ENCODE measurements at regions not wholly inside any gene's neighbourhood (a gene's known extent, or its start where the extent isn't known, plus 50 kb on each side); places are given as distances from the start of the nearest gene placed in this dataset.

DNA sequence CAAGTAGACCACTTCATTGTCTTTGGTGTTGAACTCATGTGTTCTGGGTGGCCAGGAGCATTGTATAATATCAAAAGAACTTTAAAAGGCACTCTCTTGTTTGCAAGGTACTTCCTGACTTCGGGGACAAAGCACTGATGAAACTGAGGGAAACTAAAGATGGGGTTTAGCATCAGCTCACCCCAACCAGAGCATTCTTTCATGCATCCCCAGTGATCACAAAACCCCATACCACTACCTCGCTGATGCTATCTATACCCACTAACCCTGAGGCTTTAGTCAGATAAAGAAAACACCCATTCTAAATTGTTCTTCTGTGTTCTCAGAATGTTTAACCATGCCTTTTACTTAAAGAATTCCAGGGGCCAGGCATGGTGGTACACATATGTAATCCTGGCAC lies 94.5 kb upstream of the DOCK9 start:
- Histone ChIP-seq H3K27me3 (ENCODE audit: control insufficient read depth in 1 of 2, insufficient read depth in 2 of 2, low read length in 2 of 2) (no peaks in the 10 kb centered on the region), H4K20me1 (ENCODE audit: insufficient read depth, low read length) (no peaks in the 10 kb centered on the region), H3K4me2 (ENCODE audit: low read depth, low read length) (no peak overlapping the region), H3K9ac (ENCODE audit: insufficient read depth, low read depth, low read length) (no peak overlapping the region), H2AFZ (ENCODE audit: low read length) (no peak overlapping the region), H3K36me3 (replicated peaks in 1 of 2; ENCODE audit: control insufficient read depth in 1 of 2, insufficient read depth in 2 of 2, low read length in 2 of 2) (no peaks in the 10 kb centered on the region), H3K4me1 (ENCODE audit: insufficient read depth, low read length) (no peaks in the 10 kb centered on the region), H3K9me3 (ENCODE audit: low read length) (no peaks in the 10 kb centered on the region), H3K4me3 (replicated peaks in 1 of 3; ENCODE audit: insufficient read depth in 1 of 3, low read depth in 2 of 3, low read length in 3 of 3) (no peak overlapping the region), H3K79me2 (ENCODE audit: insufficient read depth, low read length) (no peaks in the 10 kb centered on the region), H3K27ac (ENCODE audit: extremely low read length, insufficient read depth, low read length) (no peak overlapping the region)
- no TSS peak for BruUV-seq (replicated peaks)
- FAIRE-seq (no peak), DNase-seq (ENCODE audit: low spot score) (no peak), ATAC-seq (no peak)
- POLR2A ChIA-PET, result no interaction called here
- intact Hi-C loops (cut with micrococcal nuclease; ENCODE audit: unreplicated experiment), result no loop called here
- in situ Hi-C loops (cut with HindIII; ENCODE audit: extremely low pct_ligation_motif_present, low pct_unique_long_range_greater_than_20kb), result no loop called here
- CTCF ChIA-PET (ENCODE audit: low intra/inter-chr PET ratio, low total read pairs), result no interaction called here
- TF ChIP-seq, protein P1, sequence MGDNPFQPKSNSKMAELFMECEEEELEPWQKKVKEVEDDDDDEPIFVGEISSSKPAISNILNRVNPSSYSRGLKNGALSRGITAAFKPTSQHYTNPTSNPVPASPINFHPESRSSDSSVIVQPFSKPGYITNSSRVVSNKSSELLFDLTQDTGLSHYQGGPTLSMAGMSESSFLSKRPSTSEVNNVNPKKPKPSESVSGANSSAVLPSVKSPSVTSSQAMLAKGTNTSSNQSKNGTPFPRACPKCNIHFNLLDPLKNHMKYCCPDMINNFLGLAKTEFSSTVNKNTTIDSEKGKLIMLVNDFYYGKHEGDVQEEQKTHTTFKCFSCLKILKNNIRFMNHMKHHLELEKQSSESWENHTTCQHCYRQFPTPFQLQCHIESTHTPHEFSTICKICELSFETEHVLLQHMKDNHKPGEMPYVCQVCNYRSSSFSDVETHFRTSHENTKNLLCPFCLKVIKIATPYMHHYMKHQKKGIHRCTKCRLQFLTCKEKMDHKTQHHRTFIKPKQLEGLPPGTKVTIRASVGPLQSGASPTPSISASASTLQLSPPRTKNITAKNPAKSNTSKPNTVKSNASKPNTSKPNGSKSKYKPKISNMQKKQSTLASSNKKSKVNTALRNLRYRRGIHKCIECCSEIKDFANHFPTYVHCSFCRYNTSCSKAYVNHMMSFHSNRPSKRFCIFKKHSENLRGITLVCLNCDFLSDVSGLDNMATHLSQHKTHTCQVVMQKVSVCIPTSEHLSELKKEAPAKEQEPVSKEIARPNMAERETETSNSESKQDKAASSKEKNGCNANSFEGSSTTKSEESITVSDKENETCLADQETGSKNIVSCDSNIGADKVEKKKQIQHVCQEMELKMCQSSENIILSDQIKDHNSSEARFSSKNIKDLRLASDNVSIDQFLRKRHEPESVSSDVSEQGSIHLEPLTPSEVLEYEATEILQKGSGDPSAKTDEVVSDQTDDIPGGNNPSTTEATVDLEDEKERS (CRISPR knock-in tag; IDR thresholded peaks at IDR 0.05), result no peak
- TF ChIP-seq, protein P2, sequence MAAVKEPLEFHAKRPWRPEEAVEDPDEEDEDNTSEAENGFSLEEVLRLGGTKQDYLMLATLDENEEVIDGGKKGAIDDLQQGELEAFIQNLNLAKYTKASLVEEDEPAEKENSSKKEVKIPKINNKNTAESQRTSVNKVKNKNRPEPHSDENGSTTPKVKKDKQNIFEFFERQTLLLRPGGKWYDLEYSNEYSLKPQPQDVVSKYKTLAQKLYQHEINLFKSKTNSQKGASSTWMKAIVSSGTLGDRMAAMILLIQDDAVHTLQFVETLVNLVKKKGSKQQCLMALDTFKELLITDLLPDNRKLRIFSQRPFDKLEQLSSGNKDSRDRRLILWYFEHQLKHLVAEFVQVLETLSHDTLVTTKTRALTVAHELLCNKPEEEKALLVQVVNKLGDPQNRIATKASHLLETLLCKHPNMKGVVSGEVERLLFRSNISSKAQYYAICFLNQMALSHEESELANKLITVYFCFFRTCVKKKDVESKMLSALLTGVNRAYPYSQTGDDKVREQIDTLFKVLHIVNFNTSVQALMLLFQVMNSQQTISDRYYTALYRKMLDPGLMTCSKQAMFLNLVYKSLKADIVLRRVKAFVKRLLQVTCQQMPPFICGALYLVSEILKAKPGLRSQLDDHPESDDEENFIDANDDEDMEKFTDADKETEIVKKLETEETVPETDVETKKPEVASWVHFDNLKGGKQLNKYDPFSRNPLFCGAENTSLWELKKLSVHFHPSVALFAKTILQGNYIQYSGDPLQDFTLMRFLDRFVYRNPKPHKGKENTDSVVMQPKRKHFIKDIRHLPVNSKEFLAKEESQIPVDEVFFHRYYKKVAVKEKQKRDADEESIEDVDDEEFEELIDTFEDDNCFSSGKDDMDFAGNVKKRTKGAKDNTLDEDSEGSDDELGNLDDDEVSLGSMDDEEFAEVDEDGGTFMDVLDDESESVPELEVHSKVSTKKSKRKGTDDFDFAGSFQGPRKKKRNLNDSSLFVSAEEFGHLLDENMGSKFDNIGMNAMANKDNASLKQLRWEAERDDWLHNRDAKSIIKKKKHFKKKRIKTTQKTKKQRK (IDR thresholded peaks at IDR 0.05; ENCODE audit: low read length), result no peak
- TF ChIP-seq TOE1 (CRISPR knock-in tag; IDR thresholded peaks at IDR 0.05), result no peak
- 32% methylated on average over 2 of the region's 2 CpGs for WGBS (ENCODE audit: low lambda C conversion rate)

All from HepG2 (cell line).